ACHN (cell line): ENCODE measurements at regions not wholly inside any gene's neighbourhood (a gene's known extent, or its start where the extent isn't known, plus 50 kb on each side); places are given as distances from the start of the nearest gene placed in this dataset.
A peak's percentile ranks its signal among the peaks of the same experiment; 100 is the strongest.
"Not testable (repeated sequence)": the region's sequence is repeated elsewhere in the genome, so short reads cannot be mapped to it uniquely, and the experiment has no call there.

Source experiments
- DNase-seq: peaks from one replicate; pipeline ENCODE4 v3.0.0-alpha.2; 2015
- in situ Hi-C: cut with HindIII; loops from 2 replicates; pipeline ENCODE4 v1.10.0; 2017; ENCODE audit warnings: low sequenced_read_pairs, low pct_ligation_motif_present, low pct_unique_long_range_greater_than_20kb

- DNase-seq = no peak
- in situ Hi-C loops = no loop called here
Observed at GRCh38 chr5:66377747-66378146, 218.4 kb upstream of the MAST4 start.

GRCh38 chr5:66378407-66378806 is 217.8 kb upstream of the MAST4 start:
- in situ Hi-C loops = no loop called here
- no peak for DNase-seq

- no peak for DNase-seq
- in situ Hi-C loops = no loop called here
Observed at GRCh38 chr5:66382152-66382551, 214.0 kb upstream of the MAST4 start.

GRCh38 chr5:66405145-66405544 is 191.0 kb upstream of the MAST4 start:
- in situ Hi-C loops = not testable (repeated sequence)

GRCh38 chr5:66406761-66407336 is 189.3 kb upstream of the MAST4 start:
- DNase-seq = no peak
- in situ Hi-C loops = no loop called here

More at GRCh38 chr5:66405145-66405544, 191.0 kb upstream of the MAST4 start:
- not testable (repeated sequence) for DNase-seq

- in situ Hi-C loops = no loop called here
- DNase-seq = no peak
Observed at GRCh38 chr5:66407765-66408164, 188.4 kb upstream of the MAST4 start.

- no peak for DNase-seq
- in situ Hi-C loops = no loop called here
Observed at GRCh38 chr5:66408576-66408975, 187.6 kb upstream of the MAST4 start.

GRCh38 chr5:66410122-66410521 is 186.1 kb upstream of the MAST4 start:
- DNase-seq = no peak
- in situ Hi-C loops = no loop called here

- in situ Hi-C loops = no loop called here
- no peak for DNase-seq
Observed at GRCh38 chr5:66411701-66412100, 184.5 kb upstream of the MAST4 start.

GRCh38 chr5:66413931-66414330 is 182.3 kb upstream of the MAST4 start:
- no peak for DNase-seq
- in situ Hi-C loops = no loop called here

GRCh38 chr5:66415208-66415607 is 181.0 kb upstream of the MAST4 start:
- in situ Hi-C loops = no loop called here
- no peak for DNase-seq

- DNase-seq = no peak
- in situ Hi-C loops = no loop called here
Observed at GRCh38 chr5:66416698-66417097, 179.5 kb upstream of the MAST4 start.

- in situ Hi-C loops = no loop called here
- no peak for DNase-seq
Observed at GRCh38 chr5:66417781-66418180, 178.4 kb upstream of the MAST4 start.

GRCh38 chr5:66423484-66423883 is 172.7 kb upstream of the MAST4 start:
- DNase-seq = no peak
- in situ Hi-C loops = no loop called here

- DNase-seq = no peak
- in situ Hi-C loops = no loop called here
Observed at GRCh38 chr5:66425842-66426241, 170.4 kb upstream of the MAST4 start.

GRCh38 chr5:66426259-66427138 is 169.7 kb upstream of the MAST4 start:
- no peak for DNase-seq
- in situ Hi-C loops = no loop called here

- no peak for DNase-seq
- in situ Hi-C loops = no loop called here
Observed at GRCh38 chr5:66427139-66427442, 169.1 kb upstream of the MAST4 start.

- in situ Hi-C loops = no loop called here
- peak; percentile 3 for DNase-seq
Observed at GRCh38 chr5:66436721-66437120, 159.5 kb upstream of the MAST4 start.

- in situ Hi-C loops = no loop called here
- DNase-seq = no peak
Observed at GRCh38 chr5:66438087-66438486, 158.1 kb upstream of the MAST4 start.

- DNase-seq = no peak
- in situ Hi-C loops = no loop called here
Observed at GRCh38 chr5:66438696-66439095, 157.5 kb upstream of the MAST4 start.
